PC-9 (cell line): ENCODE measurements at regions not wholly inside any gene's neighbourhood (a gene's known extent, or its start where the extent isn't known, plus 50 kb on each side); places are given as distances from the start of the nearest gene placed in this dataset.
"Not testable (repeated sequence)": the region's sequence is repeated elsewhere in the genome, so short reads cannot be mapped to it uniquely, and the experiment has no call there.

ENCODE experiments used
- BruUV-seq: library from RNA; stranded (reverse); fragments of 400-500 nt; replicated peaks from 2 replicates; lab custom pipeline; 2021; lab: Mats Ljungman, UMichigan
- CTCF ChIA-PET: fragments of 300-600 bp; sonication (Branson Sonifier 250); formaldehyde crosslinking; loops from one replicate; lab custom pipeline; 2022; ENCODE audit warnings: antibody characterized with exemption; lab: Charles Lee
- POLR2A ChIA-PET: fragments of 300-600 bp; sonication (Branson Sonifier 250); formaldehyde crosslinking; loops from one replicate; lab custom pipeline; 2022; ENCODE audit warnings: antibody characterized with exemption; ENCODE audit not compliant: unreplicated experiment; lab: Charles Lee
- DNase-seq, 2 experiments: peaks; one replicate each; pipeline versions ENCODE4 v3.0.0 to v3.0.0-alpha.2; 2015 to 2022; ENCODE audit warnings: mixed read lengths in 1 of 2
- H2AFZ ChIP-seq: fragments of 200-600 bp; sonication (generic); 2 replicates; pipeline ENCODE4 v1.8.1; 2017; ENCODE audit warnings: antibody characterized with exemption
- H3F3A ChIP-seq: fragments of 200-600 bp; sonication (generic); 2 replicates; pipeline ENCODE4 v1.8.1; 2017; ENCODE audit warnings: antibody characterized with exemption, mild to moderate bottlenecking, low read depth; ENCODE audit not compliant: insufficient read depth
- H3K27ac ChIP-seq: fragments of 200-600 bp; sonication (generic); 2 replicates; pipeline ENCODE4 v1.6.1; 2016; ENCODE audit warnings: mixed run types
- H3K27me3 ChIP-seq: fragments of 200-600 bp; sonication (generic); 2 replicates; pipeline ENCODE4 v1.6.1; 2016; ENCODE audit warnings: low read depth, mixed run types; ENCODE audit not compliant: insufficient read depth
- H3K36me3 ChIP-seq: fragments of 200-600 bp; sonication (generic); 2 replicates; pipeline ENCODE4 v1.6.1; 2016; ENCODE audit warnings: low read depth, mixed run types
- H3K4me1 ChIP-seq: fragments of 200-600 bp; sonication (generic); replicated peaks from 2 replicates; pipeline ENCODE4 v1.6.1; 2016; ENCODE audit warnings: mixed run types; ENCODE audit not compliant: insufficient read depth
- H3K4me2 ChIP-seq: fragments of 200-600 bp; sonication (generic); 2 replicates; pipeline ENCODE4 v1.6.1; 2017; ENCODE audit warnings: mixed run types
- H3K4me3 ChIP-seq: fragments of 200-600 bp; sonication (generic); 2 replicates; pipeline ENCODE4 v1.6.1; 2016; ENCODE audit warnings: mixed run types
- H3K79me2 ChIP-seq: fragments of 200-600 bp; sonication (generic); 2 replicates; pipeline ENCODE4 v1.6.1; 2017; ENCODE audit warnings: low read depth, mixed run types
- H3K9me2 ChIP-seq: fragments of 200-600 bp; sonication (generic); 2 replicates; pipeline ENCODE4 v1.8.1; 2017; ENCODE audit warnings: mild to moderate bottlenecking; ENCODE audit not compliant: insufficient read depth
- H3K9me3 ChIP-seq: fragments of 200-600 bp; sonication (generic); 2 replicates; pipeline ENCODE4 v1.8.1; 2016; ENCODE audit warnings: low read depth; ENCODE audit not compliant: insufficient read depth
- H4K20me1 ChIP-seq: fragments of 200-600 bp; sonication (generic); 2 replicates; pipeline ENCODE4 v1.8.1; 2017; ENCODE audit not compliant: insufficient read depth
- EZH2 ChIP-seq: fragments of 200-600 bp; sonication (generic); IDR thresholded peaks from 2 replicates; pipeline ENCODE4 v1.8.0; 2017; ENCODE audit warnings: antibody characterized with exemption, low read depth
- intact Hi-C: fragments of 100-400 bp; cut with micrococcal nuclease; formaldehyde crosslinking; loops from one replicate; pipeline ENCODE4 v1.10.0; 2022; ENCODE audit not compliant: unreplicated experiment
- TF ChIP-seq, protein P1 (sequence below): fragments of 200-600 bp; sonication (generic); conservative IDR thresholded peaks from 2 replicates; pipeline ENCODE4 v1.6.1; 2017; ENCODE audit warnings: mixed run types, antibody characterized with exemption, mild to moderate bottlenecking, moderate library complexity

DNA sequence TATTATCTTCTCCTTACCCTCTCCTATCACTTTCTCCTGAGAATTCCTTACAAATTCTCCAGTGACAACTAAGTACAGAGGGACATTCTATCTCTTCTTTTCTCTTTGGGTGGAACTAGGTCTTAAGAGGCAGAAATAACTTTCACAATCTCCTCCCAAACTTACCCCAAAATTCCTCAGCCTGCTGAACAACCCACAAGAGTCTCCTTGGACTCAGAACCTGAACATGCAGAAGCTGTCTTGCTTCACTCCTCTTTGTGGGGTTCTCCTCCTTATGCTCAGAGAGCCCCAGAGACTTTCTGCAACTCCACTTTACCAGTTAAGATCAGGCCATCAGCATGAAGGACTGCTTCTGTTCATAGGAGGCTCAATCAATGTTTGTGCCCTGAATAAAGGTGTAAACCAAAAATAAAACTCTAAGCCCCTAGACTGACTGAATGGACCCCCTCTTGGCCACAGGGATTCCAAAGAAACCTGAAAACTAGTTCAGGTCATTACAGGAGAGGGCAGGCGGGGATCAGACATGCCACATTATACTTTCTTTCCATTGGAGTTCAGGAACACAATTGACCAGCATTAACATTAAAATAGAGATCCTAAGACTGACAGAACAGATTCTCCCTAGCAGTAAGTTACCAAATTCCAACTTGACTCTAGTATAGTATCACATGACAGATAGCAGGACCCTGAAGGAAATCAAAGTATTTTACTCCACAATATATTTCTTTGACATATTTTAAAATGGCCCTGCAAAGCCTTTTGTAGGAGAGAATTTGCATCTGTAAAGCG, 179.7 kb upstream of the FBXL17 start:
- Histone ChIP-seq H2AFZ (no peak overlapping the region), H3K27me3 (no peaks in the 10 kb centered on the region), H3K4me1 (no peaks in the 10 kb centered on the region), H3F3A (no peaks in the 10 kb centered on the region), H3K79me2 (no peaks in the 10 kb centered on the region), H3K4me2 (no peak overlapping the region), H4K20me1 (no peaks in the 10 kb centered on the region), H3K36me3 (no peaks in the 10 kb centered on the region), H3K9me3 (no peaks in the 10 kb centered on the region), H3K9me2 (no peaks in the 10 kb centered on the region), H3K27ac (no peak overlapping the region), H3K4me3 (no peak overlapping the region)
- TF ChIP-seq EZH2, result no peak
- TF ChIP-seq, protein P1, sequence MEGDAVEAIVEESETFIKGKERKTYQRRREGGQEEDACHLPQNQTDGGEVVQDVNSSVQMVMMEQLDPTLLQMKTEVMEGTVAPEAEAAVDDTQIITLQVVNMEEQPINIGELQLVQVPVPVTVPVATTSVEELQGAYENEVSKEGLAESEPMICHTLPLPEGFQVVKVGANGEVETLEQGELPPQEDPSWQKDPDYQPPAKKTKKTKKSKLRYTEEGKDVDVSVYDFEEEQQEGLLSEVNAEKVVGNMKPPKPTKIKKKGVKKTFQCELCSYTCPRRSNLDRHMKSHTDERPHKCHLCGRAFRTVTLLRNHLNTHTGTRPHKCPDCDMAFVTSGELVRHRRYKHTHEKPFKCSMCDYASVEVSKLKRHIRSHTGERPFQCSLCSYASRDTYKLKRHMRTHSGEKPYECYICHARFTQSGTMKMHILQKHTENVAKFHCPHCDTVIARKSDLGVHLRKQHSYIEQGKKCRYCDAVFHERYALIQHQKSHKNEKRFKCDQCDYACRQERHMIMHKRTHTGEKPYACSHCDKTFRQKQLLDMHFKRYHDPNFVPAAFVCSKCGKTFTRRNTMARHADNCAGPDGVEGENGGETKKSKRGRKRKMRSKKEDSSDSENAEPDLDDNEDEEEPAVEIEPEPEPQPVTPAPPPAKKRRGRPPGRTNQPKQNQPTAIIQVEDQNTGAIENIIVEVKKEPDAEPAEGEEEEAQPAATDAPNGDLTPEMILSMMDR, result no peak
- BruUV-seq, result no TSS peak
- intact Hi-C loops, result no loop called here
- no peak for DNase-seq
- ChIA-PET POLR2A (no interaction called here), CTCF (no interaction called here)

DNA sequence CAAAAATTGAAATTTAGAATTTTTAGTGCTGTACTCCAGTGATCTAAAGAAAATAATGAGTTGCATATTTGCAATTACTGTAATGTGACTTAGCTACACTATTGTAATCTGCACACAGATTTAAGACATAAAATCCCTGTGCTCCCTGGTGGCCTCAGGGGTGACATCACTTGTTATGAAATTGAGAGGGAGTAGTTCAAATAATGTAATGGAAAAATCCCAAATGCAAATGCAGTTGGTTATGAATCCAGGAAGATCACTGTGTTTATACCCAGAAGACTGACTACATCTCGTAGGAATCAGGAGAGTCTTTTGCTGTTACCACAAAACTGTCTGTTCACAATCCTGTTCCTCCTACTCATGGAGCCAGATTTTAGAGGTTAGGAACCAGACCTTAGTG, 178.7 kb upstream of the FBXL17 start:
- no peak overlapping the region for H3K4me3 ChIP-seq

DNA sequence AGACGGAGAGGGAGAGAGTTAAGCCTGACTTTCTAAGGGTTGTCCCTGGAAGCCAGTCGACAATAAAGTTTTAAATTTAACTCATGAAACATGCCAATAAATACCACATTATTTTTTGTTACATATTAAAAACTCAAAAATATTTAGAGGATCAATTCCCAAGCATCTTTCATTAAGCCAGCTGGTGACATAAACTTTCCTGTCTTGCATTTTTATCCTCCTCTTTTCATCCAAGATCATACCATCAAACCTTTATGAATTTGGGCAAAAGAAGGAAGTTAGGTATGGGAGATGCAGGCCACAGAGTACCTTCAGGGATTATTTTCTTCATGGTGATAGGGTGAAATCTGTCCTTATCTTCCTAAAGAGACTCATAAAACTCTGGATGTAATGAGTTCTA, 178.3 kb upstream of the FBXL17 start:
- CTCF ChIA-PET, result no interaction called here
- Histone ChIP-seq H3K4me2 (no peak overlapping the region), H2AFZ (no peak overlapping the region), H4K20me1 (no peaks in the 10 kb centered on the region), H3K9me2 (no peaks in the 10 kb centered on the region), H3F3A (no peaks in the 10 kb centered on the region), H3K79me2 (no peaks in the 10 kb centered on the region), H3K27ac (no peak overlapping the region), H3K4me3 (no peak overlapping the region), H3K36me3 (no peaks in the 10 kb centered on the region), H3K4me1 (no peaks in the 10 kb centered on the region), H3K9me3 (no peaks in the 10 kb centered on the region), H3K27me3 (no peaks in the 10 kb centered on the region)
- BruUV-seq, result no TSS peak
- TF ChIP-seq, protein P1, result no peak
- no peak for TF ChIP-seq EZH2
- intact Hi-C loops, result no loop called here
- no peak for DNase-seq
- POLR2A ChIA-PET, result no interaction called here

More for the DNA sequence above, 178.7 kb upstream of the FBXL17 start:
- no peak for TF ChIP-seq EZH2
- TF ChIP-seq, protein P1, result no peak
- no peak for DNase-seq
- POLR2A ChIA-PET, result no interaction called here
- Histone ChIP-seq H3K4me2 (no peak overlapping the region), H3K9me2 (no peaks in the 10 kb centered on the region), H3K27me3 (no peaks in the 10 kb centered on the region), H3K79me2 (no peaks in the 10 kb centered on the region), H3F3A (no peaks in the 10 kb centered on the region), H3K27ac (no peak overlapping the region), H3K4me1 (no peaks in the 10 kb centered on the region), H3K9me3 (no peaks in the 10 kb centered on the region), H3K36me3 (no peaks in the 10 kb centered on the region), H2AFZ (no peak overlapping the region), H4K20me1 (no peaks in the 10 kb centered on the region)
- CTCF ChIA-PET, result no interaction called here
- no TSS peak for BruUV-seq
- intact Hi-C loops, result no loop called here

DNA sequence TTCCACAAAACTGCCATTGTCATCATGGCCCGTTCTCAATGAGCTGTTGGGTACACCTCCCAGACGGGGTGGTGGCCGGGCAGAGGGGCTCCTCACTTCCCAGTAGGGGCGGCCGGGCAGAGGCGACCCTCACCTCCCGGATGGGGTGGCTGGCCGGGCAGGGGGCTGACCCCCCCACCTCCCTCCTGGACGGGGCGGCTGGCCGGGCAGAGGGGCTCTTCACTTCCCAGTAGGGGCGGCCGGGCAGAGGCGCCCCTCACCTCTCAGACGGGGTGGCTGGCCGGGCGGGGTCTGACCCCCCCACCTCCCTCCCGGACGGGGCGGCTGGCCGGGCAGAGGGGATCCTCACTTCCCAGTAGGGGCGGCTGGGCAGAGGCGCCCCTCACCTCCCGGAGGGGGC, 176.9 kb upstream of the FBXL17 start:
- H3K9me3 ChIP-seq, intact Hi-C loops, H3K4me1 ChIP-seq, H3K4me2 ChIP-seq, BruUV-seq, H3K27ac ChIP-seq, H2AFZ ChIP-seq, H4K20me1 ChIP-seq, H3K9me2 ChIP-seq, H3K27me3 ChIP-seq, H3K36me3 ChIP-seq, POLR2A ChIA-PET, H3K4me3 ChIP-seq, H3F3A ChIP-seq, CTCF ChIA-PET, H3K79me2 ChIP-seq, DNase-seq: not testable (repeated sequence)

DNA sequence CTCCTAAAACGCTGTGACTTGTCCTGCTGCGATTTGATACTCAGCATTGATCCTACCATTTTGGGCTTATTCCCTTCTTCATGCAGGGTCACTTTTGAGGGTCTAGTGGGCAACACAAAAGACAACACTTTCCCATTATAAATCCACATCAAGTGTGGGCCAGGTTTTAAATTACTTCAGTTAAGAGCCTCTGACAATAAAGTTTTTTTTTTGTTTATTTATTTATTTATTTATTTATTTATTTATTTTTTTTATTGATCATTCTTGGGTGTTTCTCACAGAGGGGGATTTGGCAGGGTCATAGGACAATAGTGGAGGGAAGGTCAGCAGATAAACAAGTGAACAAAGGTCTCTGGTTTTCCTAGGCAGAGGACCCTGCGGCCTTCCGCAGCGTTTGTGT, 176.2 kb upstream of the FBXL17 start:
- H3K4me2 ChIP-seq, H3K36me3 ChIP-seq, H3K9me2 ChIP-seq, H3K9me3 ChIP-seq, H3K27ac ChIP-seq, H2AFZ ChIP-seq, CTCF ChIA-PET, H3K79me2 ChIP-seq, DNase-seq, H3K4me1 ChIP-seq, H3K27me3 ChIP-seq, BruUV-seq, H3K4me3 ChIP-seq, H3F3A ChIP-seq, intact Hi-C loops, H4K20me1 ChIP-seq, POLR2A ChIA-PET: not testable (repeated sequence)
